ENCODE measurements at regions not wholly inside any gene's neighbourhood (a gene's known extent, or its start where the extent isn't known, plus 50 kb on each side); places are given as distances from the start of the nearest gene placed in this dataset.

GRCh38 chr11:81255895-81256294, 1477.8 kb downstream of the FAM181B start (continued):
- no peak for TF ChIP-seq ZBTB4 (CRISPR knock-in tag; IDR thresholded peaks at IDR 0.05)

GRCh38 chr11:81253244-81253643, 1480.4 kb downstream of the FAM181B start:
- no peak for ATAC-seq
- no peak overlapping the region for H2AFZ ChIP-seq (ENCODE audit: control insufficient read depth, low read depth, low read length)
- no peaks in the 10 kb centered on the region for H3K79me2 ChIP-seq (ENCODE audit: control insufficient read depth, insufficient read depth, low read length)
- ChIA-PET RAD21 (ENCODE audit: unreplicated experiment) (no interaction called here), CTCF (no interaction called here), POLR2A (no interaction called here), SMC1A (ENCODE audit: uncharacterized antibody, unreplicated experiment) (no interaction called here)
- H3K9me3 ChIP-seq (replicated peaks; ENCODE audit: control insufficient read depth, insufficient read depth, low read length), result no peaks in the 10 kb centered on the region
- no peak overlapping the region for H3K27ac ChIP-seq (ENCODE audit: control insufficient read depth, insufficient read depth)
- no peaks in the 10 kb centered on the region for H3K27me3 ChIP-seq (replicated peaks in 1 of 2; ENCODE audit: control insufficient read depth in 2 of 2, insufficient read depth in 2 of 2, low read length in 1 of 2)
- no peaks in the 10 kb centered on the region for H3K4me1 ChIP-seq (ENCODE audit: control insufficient read depth, insufficient read depth, low read length)
- no peak for FAIRE-seq
- in situ Hi-C loops (cut with MboI) (no loop called here), intact Hi-C loops (cut with micrococcal nuclease; ENCODE audit: unreplicated experiment) (no loop called here)
- no peak overlapping the region for H3K4me2 ChIP-seq (ENCODE audit: control insufficient read depth, insufficient read depth)
- 0% methylated on average over 1 of the region's 1 CpG for WGBS (ENCODE audit: insufficient coverage, insufficient replicate concordance, low lambda C conversion rate, missing lambda C conversion rate)
- no peak for TF ChIP-seq ELK1 (IDR thresholded peaks at IDR 0.05; ENCODE audit: low read depth, low read length)
- no peak for TF ChIP-seq PML (IDR thresholded peaks at IDR 0.05; ENCODE audit: low read length)
- no TSS peak for BruUV-seq (replicated peaks)
- no peak overlapping the region for H3K4me3 ChIP-seq
- H4K20me1 ChIP-seq (ENCODE audit: control insufficient read depth, insufficient read depth), result no peaks in the 10 kb centered on the region
- DNase-seq (ENCODE audit: low read depth, low spot score), result no peak
- no peaks in the 10 kb centered on the region for H3K36me3 ChIP-seq (ENCODE audit: control insufficient read depth in 2 of 2, insufficient read depth in 2 of 2, low read length in 1 of 2)
- no peak overlapping the region for H3K9ac ChIP-seq (ENCODE audit: control insufficient read depth, insufficient read depth, low read length)
